ENCODE measurements at regions not wholly inside any gene's neighbourhood (a gene's known extent, or its start where the extent isn't known, plus 50 kb on each side); places are given as distances from the start of the nearest gene placed in this dataset.

- POLR2A ChIA-PET (ENCODE audit: partially characterized antibody) = no interaction called here
- Histone ChIP-seq H3K9ac (replicated peaks in 1 of 4; ENCODE audit: extremely low read depth in 1 of 4, low read depth in 3 of 4, low read length in 3 of 4) (no peak overlapping the region), H3K14ac (ENCODE audit: insufficient read length) (no peak overlapping the region), H3K79me1 (ENCODE audit: low read depth, low read length) (no peaks in the 10 kb centered on the region), H3K56ac (replicated peaks; ENCODE audit: insufficient read length, low read depth, low read length) (no peak overlapping the region), H3K4me3 (ENCODE audit: extremely low read depth in 1 of 4, insufficient read depth in 2 of 4, low read depth in 3 of 4, low read length in 4 of 4) (no peak overlapping the region), H3K4me1 (replicated peaks in 1 of 4; ENCODE audit: control insufficient read depth in 3 of 4, insufficient read depth in 4 of 4, low read length in 3 of 4) (no peaks in the 10 kb centered on the region), H3K27me3 (replicated peaks in 1 of 4; ENCODE audit: control insufficient read depth in 3 of 4, extremely low read depth in 1 of 4, insufficient read depth in 3 of 4, low read length in 3 of 4) (no peaks in the 10 kb centered on the region), H3K79me2 (ENCODE audit: control insufficient read depth in 1 of 2, insufficient read depth in 2 of 2, low read length in 2 of 2) (no peaks in the 10 kb centered on the region), H4K20me1 (replicated peaks in 1 of 2; ENCODE audit: control insufficient read depth in 1 of 2, insufficient read depth in 2 of 2, low read length in 2 of 2) (no peaks in the 10 kb centered on the region), H3K36me3 (ENCODE audit: control insufficient read depth in 2 of 4, insufficient read depth in 4 of 4, low read length in 3 of 4) (no peaks in the 10 kb centered on the region), H2BK12ac (ENCODE audit: low read depth, low read length) (no peak overlapping the region), H2BK15ac (ENCODE audit: low read length) (no peak overlapping the region), H3K4ac (replicated peaks; ENCODE audit: insufficient read length, low read depth, low read length) (no peak overlapping the region), H2AK5ac (ENCODE audit: low read depth, low read length) (no peak overlapping the region), H3K23me2 (ENCODE audit: low read depth, low read length) (no peaks in the 10 kb centered on the region; the same call in 1 of the 2 replicates), H4K8ac (ENCODE audit: extremely low read depth, insufficient read depth, low read length) (no peak overlapping the region), H2BK20ac (ENCODE audit: low read length) (no peak overlapping the region), H2AFZ (ENCODE audit: low read length) (no peak overlapping the region), H4K91ac (replicated peaks; ENCODE audit: insufficient read length, low read length) (no peak overlapping the region), H3K4me2 (ENCODE audit: insufficient read depth in 1 of 2, low read depth in 2 of 2, low read length in 2 of 2) (no peak overlapping the region), H4K5ac (ENCODE audit: insufficient read length, low read depth, low read length) (no peak overlapping the region), H3K18ac (ENCODE audit: extremely low read depth, low read length) (no peak overlapping the region), H3K27ac (ENCODE audit: low read depth, low read length) (no peak overlapping the region), H2BK5ac (ENCODE audit: low read depth, low read length) (no peak overlapping the region), H2BK120ac (replicated peaks; ENCODE audit: low read depth, low read length) (no peak overlapping the region), H3K23ac (ENCODE audit: insufficient read length) (no peak overlapping the region), H3K9me3 (ENCODE audit: insufficient read depth in 2 of 2, low read depth in 1 of 2, low read length in 1 of 2) (no peaks in the 10 kb centered on the region)
- CTCF ChIA-PET (ENCODE audit: partially characterized antibody) = interaction anchor here (1.3 kb wide), 1 partner anchor 31 kb away, joined by 4 read pairs; no protein-coding TSS in a partner anchor
- 86% methylated on average over 2 of the region's 2 CpGs; no CpG with 5 or more reads in 1 of the 2 experiments for WGBS, 2 experiments (ENCODE audit: extremely low coverage in 1 of 2, insufficient coverage in 1 of 2, insufficient read length in 1 of 2, insufficient replicate concordance in 2 of 2, low coverage in 1 of 2, low lambda C conversion rate in 2 of 2, missing lambda C conversion rate in 1 of 2)
- TF ChIP-seq SUZ12 (IDR thresholded peaks at IDR 0.05; ENCODE audit: low read length) (no peak), RFX5 (IDR thresholded peaks at IDR 0.05; ENCODE audit: borderline replicate concordance, low read depth, low read length) (no peak)
- no peak for DNase-seq (ENCODE audit: low read depth in 1 of 2, low spot score in 2 of 2)
- no peak for FAIRE-seq
Measured at GRCh38 chr12:62138527-62138926, 121.7 kb upstream of the USP15 start.
